ENCODE measurements at regions not wholly inside any gene's neighbourhood (a gene's known extent, or its start where the extent isn't known, plus 50 kb on each side); places are given as distances from the start of the nearest gene placed in this dataset.

DNA sequence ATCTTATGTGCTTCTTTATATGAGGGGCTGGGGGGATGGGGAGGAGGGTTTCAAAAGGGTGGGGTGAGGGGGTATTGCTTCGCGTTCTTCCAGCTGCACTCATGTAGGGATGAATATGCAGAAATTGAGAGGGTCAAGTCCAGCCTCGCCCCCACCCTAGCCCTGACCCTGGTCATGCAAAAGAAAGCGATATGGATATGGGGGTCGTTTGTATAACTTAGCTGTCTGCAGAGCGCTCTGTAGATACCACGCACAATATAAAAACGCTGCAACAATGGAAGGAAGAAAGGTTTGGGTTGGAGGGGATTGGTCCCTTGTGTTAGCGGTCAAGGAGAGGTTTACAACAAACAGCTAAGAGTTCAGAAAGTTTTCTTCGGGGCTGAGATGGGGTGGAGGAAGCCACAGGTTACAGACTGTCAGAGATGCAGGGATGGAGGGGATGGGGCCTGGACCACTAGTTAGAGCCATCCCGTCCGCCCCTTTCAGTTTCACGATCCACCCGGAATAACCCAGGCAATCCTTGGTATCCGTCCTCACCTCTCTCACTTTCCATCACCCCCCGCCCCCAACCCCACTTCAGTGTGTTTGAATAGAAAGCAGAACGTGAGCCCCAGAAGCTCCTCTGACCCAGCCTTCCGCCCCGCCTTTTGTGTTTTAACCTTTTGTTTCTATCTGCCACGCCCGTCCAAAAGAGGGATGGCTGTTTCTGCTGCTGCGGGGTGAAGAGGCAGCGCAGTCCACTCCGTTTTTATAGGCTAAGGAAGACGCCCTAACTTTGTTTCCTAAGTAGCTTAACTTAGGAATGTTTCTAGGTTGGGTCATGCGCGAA is 73.5 kb downstream of the SOX4 start:
- Histone ChIP-seq H3K4me3 (ENCODE audit: low read depth, low read length) (peak overlapping the region; percentile 81), H3K27ac (ENCODE audit: low read depth, low read length) (no peak overlapping the region), H3K9me3 (ENCODE audit: control insufficient read depth, insufficient read depth, low read length) (no peaks in the 10 kb centered on the region), H3K27me3 (ENCODE audit: control insufficient read depth, insufficient read depth, low read length) (peaks cover 4% of the 10 kb centered on the region)
- ChIA-PET POLR2A (interaction anchor here (0.9 to 1.7 kb wide), 4 partner anchors 13 to 93 kb away, joined by 3 to 8 read pairs (median 4); partner anchors contain the start of gene SOX4), CTCF (interaction anchor here (0.6 to 1.3 kb wide), 3 partner anchors 12 to 871 kb away, joined by 3 to 4 read pairs (median 3); no protein-coding TSS in a partner anchor)
- TF ChIP-seq, protein P1, sequence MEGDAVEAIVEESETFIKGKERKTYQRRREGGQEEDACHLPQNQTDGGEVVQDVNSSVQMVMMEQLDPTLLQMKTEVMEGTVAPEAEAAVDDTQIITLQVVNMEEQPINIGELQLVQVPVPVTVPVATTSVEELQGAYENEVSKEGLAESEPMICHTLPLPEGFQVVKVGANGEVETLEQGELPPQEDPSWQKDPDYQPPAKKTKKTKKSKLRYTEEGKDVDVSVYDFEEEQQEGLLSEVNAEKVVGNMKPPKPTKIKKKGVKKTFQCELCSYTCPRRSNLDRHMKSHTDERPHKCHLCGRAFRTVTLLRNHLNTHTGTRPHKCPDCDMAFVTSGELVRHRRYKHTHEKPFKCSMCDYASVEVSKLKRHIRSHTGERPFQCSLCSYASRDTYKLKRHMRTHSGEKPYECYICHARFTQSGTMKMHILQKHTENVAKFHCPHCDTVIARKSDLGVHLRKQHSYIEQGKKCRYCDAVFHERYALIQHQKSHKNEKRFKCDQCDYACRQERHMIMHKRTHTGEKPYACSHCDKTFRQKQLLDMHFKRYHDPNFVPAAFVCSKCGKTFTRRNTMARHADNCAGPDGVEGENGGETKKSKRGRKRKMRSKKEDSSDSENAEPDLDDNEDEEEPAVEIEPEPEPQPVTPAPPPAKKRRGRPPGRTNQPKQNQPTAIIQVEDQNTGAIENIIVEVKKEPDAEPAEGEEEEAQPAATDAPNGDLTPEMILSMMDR (IDR thresholded peaks at IDR 0.05; ENCODE audit: low read depth, low read length), result no peak
- DNase-seq (ENCODE audit: low read depth, low spot score), result no peak

- ChIA-PET POLR2A (no interaction called here), CTCF (no interaction called here)
- Histone ChIP-seq H3K4me3 (ENCODE audit: low read depth, low read length) (peak overlapping the region; percentile 8; the same call in 1 of the 2 replicates), H3K27me3 (ENCODE audit: control insufficient read depth, insufficient read depth, low read length) (peaks cover 4% of the 10 kb centered on the region), H3K9me3 (ENCODE audit: control insufficient read depth, insufficient read depth, low read length) (no peaks in the 10 kb centered on the region; the same call in 1 of the 2 replicates), H3K27ac (ENCODE audit: low read depth, low read length) (no peak overlapping the region)
- TF ChIP-seq, protein P1 (IDR thresholded peaks at IDR 0.05; ENCODE audit: low read depth, low read length), result no peak
- DNase-seq (ENCODE audit: low read depth, low spot score), result no peak
Measured at GRCh38 chr6:21668795-21669194, 75.2 kb downstream of the SOX4 start.

GRCh38 chr6:21676769-21677168 is 83.2 kb downstream of the SOX4 start:
- Histone ChIP-seq H3K9me3 (ENCODE audit: control insufficient read depth, insufficient read depth, low read length) (no peaks in the 10 kb centered on the region; the same call in 1 of the 2 replicates), H3K4me3 (ENCODE audit: low read depth, low read length) (no peak overlapping the region), H3K27ac (ENCODE audit: low read depth, low read length) (no peak overlapping the region), H3K27me3 (ENCODE audit: control insufficient read depth, insufficient read depth, low read length) (no peaks in the 10 kb centered on the region)
- ChIA-PET POLR2A (no interaction called here), CTCF (no interaction called here)
- no peak for DNase-seq (ENCODE audit: low read depth, low spot score)
- TF ChIP-seq, protein P1 (IDR thresholded peaks at IDR 0.05; ENCODE audit: low read depth, low read length), result no peak

GRCh38 chr6:21678990-21679389 is 85.4 kb downstream of the SOX4 start:
- CTCF ChIA-PET, result interaction anchor here (1.2 kb wide), 1 partner anchor 11 kb away, joined by 3 read pairs; no protein-coding TSS in a partner anchor
- POLR2A ChIA-PET, result no interaction called here
- no peak overlapping the region for H3K4me3 ChIP-seq (ENCODE audit: low read depth, low read length)
- TF ChIP-seq, protein P1 (IDR thresholded peaks at IDR 0.05; ENCODE audit: low read depth, low read length), result no peak
- no peaks in the 10 kb centered on the region for H3K27me3 ChIP-seq (ENCODE audit: control insufficient read depth, insufficient read depth, low read length)
- peak; percentile 24 for DNase-seq (ENCODE audit: low read depth, low spot score)
- no peaks in the 10 kb centered on the region for H3K9me3 ChIP-seq (ENCODE audit: control insufficient read depth, insufficient read depth, low read length)
- peak overlapping the region; percentile 83 for H3K27ac ChIP-seq (ENCODE audit: low read depth, low read length)

- DNase-seq (ENCODE audit: low read depth, low spot score), result peak; percentile 51
- TF ChIP-seq, protein P1 (IDR thresholded peaks at IDR 0.05; ENCODE audit: low read depth, low read length), result no peak
- ChIA-PET POLR2A (interaction anchor here (1.0 kb wide), 2 partner anchors 12 to 74 kb away, joined by 3 to 4 read pairs; no protein-coding TSS in a partner anchor), CTCF (interaction anchor here (0.6 kb wide), 1 partner anchor 8 kb away, joined by 5 read pairs; no protein-coding TSS in a partner anchor)
- Histone ChIP-seq H3K27me3 (ENCODE audit: control insufficient read depth, insufficient read depth, low read length) (no peaks in the 10 kb centered on the region), H3K9me3 (ENCODE audit: control insufficient read depth, insufficient read depth, low read length) (no peaks in the 10 kb centered on the region), H3K27ac (ENCODE audit: low read depth, low read length) (peak overlapping the region; percentile 83), H3K4me3 (ENCODE audit: low read depth, low read length) (no peak overlapping the region)
Measured at GRCh38 chr6:21679761-21680265, 86.3 kb downstream of the SOX4 start.

Data from AG04450 (cell line).